ENCODE measurements at regions not wholly inside any gene's neighbourhood (a gene's known extent, or its start where the extent isn't known, plus 50 kb on each side); places are given as distances from the start of the nearest gene placed in this dataset.

DNA sequence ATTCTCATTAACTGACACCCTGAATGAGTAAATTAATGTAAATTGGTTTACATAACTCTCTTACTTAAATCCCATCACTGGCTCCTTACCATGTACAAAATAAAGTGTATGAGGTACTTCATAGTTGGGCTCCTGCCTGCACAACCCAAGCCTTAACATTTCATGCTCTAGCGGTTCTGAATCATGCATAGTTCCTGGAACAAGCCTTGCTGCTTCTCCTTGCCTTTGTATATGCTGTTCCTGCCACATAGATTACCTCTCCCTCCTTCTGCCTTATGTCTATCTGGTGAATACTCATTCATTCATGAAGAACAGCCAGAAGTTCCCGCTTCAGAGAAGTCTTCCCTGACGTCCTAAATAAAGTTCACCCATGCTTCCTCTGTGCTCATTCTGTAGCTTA is 594.7 kb downstream of the SMARCA1 start:
- Histone ChIP-seq H3K9ac (ENCODE audit: low read depth in 2 of 2, low read length in 2 of 2) (no peak overlapping the region), H3K4me3 (no peak overlapping the region), H3K27ac (no peak overlapping the region), H3K36me3 (no peaks in the 10 kb centered on the region), H3K4me1 (no peaks in the 10 kb centered on the region), H3K27me3 (no peaks in the 10 kb centered on the region), H3K9me3 (no peaks in the 10 kb centered on the region)
- no peak for DNase-seq
- TF ChIP-seq, protein P1, sequence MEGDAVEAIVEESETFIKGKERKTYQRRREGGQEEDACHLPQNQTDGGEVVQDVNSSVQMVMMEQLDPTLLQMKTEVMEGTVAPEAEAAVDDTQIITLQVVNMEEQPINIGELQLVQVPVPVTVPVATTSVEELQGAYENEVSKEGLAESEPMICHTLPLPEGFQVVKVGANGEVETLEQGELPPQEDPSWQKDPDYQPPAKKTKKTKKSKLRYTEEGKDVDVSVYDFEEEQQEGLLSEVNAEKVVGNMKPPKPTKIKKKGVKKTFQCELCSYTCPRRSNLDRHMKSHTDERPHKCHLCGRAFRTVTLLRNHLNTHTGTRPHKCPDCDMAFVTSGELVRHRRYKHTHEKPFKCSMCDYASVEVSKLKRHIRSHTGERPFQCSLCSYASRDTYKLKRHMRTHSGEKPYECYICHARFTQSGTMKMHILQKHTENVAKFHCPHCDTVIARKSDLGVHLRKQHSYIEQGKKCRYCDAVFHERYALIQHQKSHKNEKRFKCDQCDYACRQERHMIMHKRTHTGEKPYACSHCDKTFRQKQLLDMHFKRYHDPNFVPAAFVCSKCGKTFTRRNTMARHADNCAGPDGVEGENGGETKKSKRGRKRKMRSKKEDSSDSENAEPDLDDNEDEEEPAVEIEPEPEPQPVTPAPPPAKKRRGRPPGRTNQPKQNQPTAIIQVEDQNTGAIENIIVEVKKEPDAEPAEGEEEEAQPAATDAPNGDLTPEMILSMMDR (IDR thresholded peaks at IDR 0.05), result no peak
- intact Hi-C loops (cut with DNase I), result no loop called here

DNA sequence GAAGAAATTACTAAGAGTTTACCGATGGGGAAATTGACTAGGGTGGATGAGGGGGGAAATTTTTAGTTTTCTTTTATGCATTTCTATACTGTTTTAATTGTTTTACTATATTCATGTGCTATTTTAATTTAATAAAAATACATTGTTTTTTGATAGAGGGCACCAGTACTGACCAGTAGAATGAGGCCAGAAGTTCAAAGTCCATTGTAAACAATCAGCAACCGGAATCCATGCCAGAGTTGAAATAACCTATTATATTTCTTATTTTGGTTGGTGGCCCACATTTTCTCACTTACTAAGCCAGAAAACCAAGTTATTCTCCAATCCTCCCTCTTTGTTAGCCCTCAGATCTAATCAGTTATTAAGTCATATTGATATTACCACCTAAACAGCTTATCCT is 595.9 kb downstream of the SMARCA1 start:
- no peaks in the 10 kb centered on the region for H3K36me3 ChIP-seq
- H3K27me3 ChIP-seq, result no peaks in the 10 kb centered on the region
- intact Hi-C loops (cut with DNase I), result no loop called here
- TF ChIP-seq, protein P1 (IDR thresholded peaks at IDR 0.05), result no peak
- DNase-seq, result no peak
- no peak overlapping the region for H3K9ac ChIP-seq (ENCODE audit: low read depth in 2 of 2, low read length in 2 of 2)
- H3K4me1 ChIP-seq, result no peaks in the 10 kb centered on the region
- no peak overlapping the region for H3K27ac ChIP-seq
- H3K9me3 ChIP-seq, result no peaks in the 10 kb centered on the region
- no peak overlapping the region for H3K4me3 ChIP-seq

DNA sequence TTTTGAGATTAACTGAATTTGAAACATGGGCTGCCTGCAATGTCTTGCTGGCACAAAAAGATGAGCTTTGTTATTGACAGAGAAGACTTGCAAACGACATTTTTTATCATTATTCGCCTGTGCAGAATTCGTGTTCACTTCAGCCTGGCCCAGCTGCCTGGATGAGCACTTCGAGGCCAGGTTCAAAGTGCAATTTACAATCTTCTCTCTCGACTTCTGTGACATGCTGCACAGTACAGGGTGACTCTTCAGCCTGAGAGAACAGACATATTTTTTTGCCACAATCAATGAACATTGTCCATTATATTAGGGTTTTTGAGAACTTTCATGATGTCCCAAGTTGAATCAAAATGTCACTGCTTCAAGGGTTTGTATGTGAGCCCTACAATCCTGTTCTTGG is 616.5 kb downstream of the SMARCA1 start:
- no peak for DNase-seq
- Histone ChIP-seq H3K27ac (no peak overlapping the region), H3K4me3 (no peak overlapping the region), H3K9ac (ENCODE audit: low read depth in 2 of 2, low read length in 2 of 2) (no peak overlapping the region), H3K27me3 (no peaks in the 10 kb centered on the region), H3K9me3 (no peaks in the 10 kb centered on the region), H3K4me1 (no peaks in the 10 kb centered on the region), H3K36me3 (no peaks in the 10 kb centered on the region)
- TF ChIP-seq, protein P1 (IDR thresholded peaks at IDR 0.05), result no peak
- intact Hi-C loops (cut with DNase I), result no loop called here

DNA sequence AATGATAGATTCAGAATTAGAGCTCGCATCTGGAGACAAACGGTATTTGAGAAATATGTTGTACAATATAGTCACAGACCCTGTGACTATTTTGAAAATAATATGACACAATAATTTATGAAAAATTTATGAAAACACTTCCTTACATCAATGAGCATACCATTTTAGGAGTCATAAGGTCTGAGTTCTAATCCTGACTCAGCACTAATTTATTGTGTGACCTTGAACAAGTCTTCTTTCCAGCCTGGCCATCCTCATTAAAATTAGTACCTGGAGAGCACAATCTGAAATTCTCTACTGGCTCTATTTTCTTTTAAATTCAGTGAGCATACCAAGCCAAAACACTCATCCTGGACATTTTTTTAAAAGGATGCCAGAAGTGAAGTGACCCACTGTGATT is 622.3 kb downstream of the SMARCA1 start:
- Histone ChIP-seq H3K4me3 (no peak overlapping the region), H3K9me3 (no peaks in the 10 kb centered on the region), H3K27me3 (no peaks in the 10 kb centered on the region), H3K27ac (no peak overlapping the region), H3K9ac (ENCODE audit: low read depth in 2 of 2, low read length in 2 of 2) (no peak overlapping the region), H3K4me1 (no peaks in the 10 kb centered on the region), H3K36me3 (no peaks in the 10 kb centered on the region)
- TF ChIP-seq, protein P1 (IDR thresholded peaks at IDR 0.05), result no peak
- DNase-seq, result no peak
- intact Hi-C loops (cut with DNase I), result no loop called here

DNA sequence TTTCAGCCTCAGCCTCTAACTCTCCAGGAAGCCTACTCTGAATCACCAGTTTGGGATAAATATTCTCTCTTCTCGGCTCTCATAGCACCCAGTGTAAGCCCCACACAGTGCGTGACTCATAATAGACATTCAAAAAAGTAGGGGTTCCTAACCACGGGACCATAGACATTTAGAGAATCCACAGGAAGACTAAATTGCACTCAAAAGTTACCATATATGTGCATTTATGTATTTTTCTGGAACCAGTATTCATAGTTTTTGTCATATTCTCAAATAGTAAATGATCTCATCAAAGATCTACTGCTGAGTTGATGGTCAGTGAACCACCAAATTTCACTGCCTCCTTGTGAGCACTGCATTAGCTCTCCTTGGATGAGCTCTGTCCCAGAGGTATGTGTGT is 625.7 kb downstream of the SMARCA1 start:
- Histone ChIP-seq H3K36me3 (no peaks in the 10 kb centered on the region), H3K9me3 (no peaks in the 10 kb centered on the region), H3K27me3 (no peaks in the 10 kb centered on the region), H3K27ac (no peak overlapping the region), H3K4me3 (no peak overlapping the region), H3K9ac (ENCODE audit: low read depth in 2 of 2, low read length in 2 of 2) (no peak overlapping the region), H3K4me1 (no peaks in the 10 kb centered on the region)
- intact Hi-C loops (cut with DNase I), result no loop called here
- TF ChIP-seq, protein P1 (IDR thresholded peaks at IDR 0.05), result no peak
- no peak for DNase-seq

DNA sequence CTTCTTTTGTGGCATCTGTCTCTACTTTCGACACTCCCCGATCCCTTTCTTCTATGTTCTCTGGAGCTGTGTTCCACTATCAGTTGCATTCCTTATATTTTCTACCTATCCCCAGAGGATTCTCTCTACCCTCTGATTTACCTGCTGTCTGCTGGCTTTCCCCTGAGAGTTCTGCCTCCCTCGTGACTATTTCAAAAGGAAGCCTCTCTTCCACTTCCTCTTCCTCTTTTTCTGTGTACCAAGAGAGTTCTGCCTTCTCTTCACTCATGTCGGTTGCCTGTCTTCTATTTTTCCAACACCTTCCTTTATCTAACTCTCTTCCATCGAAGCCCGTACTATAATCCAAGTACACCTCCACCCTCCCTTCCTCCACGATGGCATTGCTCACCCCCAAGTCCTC is 631.7 kb downstream of the SMARCA1 start:
- H3K27me3 ChIP-seq, result no peaks in the 10 kb centered on the region
- TF ChIP-seq, protein P1 (IDR thresholded peaks at IDR 0.05), result no peak
- intact Hi-C loops (cut with DNase I), result no loop called here

More for the DNA sequence above, 631.7 kb downstream of the SMARCA1 start:
- no peak overlapping the region for H3K4me3 ChIP-seq
- DNase-seq, result no peak
- no peak overlapping the region for H3K9ac ChIP-seq (ENCODE audit: low read depth in 2 of 2, low read length in 2 of 2)
- H3K27ac ChIP-seq, result no peak overlapping the region
- H3K9me3 ChIP-seq, result no peaks in the 10 kb centered on the region
- no peaks in the 10 kb centered on the region for H3K36me3 ChIP-seq
- H3K4me1 ChIP-seq, result no peaks in the 10 kb centered on the region

Data from colonic mucosa (tissue), 4 donors.